GM12873 (cell line): ENCODE measurements at regions not wholly inside any gene's neighbourhood (a gene's known extent, or its start where the extent isn't known, plus 50 kb on each side); places are given as distances from the start of the nearest gene placed in this dataset.

Source experiments
- TF ChIP-seq, protein P1 (sequence below): IDR thresholded peaks from 2 replicates; pipeline ENCODE4 v1.5.1; 2012; ENCODE audit warnings: low read depth, mild to moderate bottlenecking, moderate library complexity, low read length, control low read depth; ENCODE audit not compliant: insufficient read depth; ENCODE audit errors: missing control alignments

DNA sequence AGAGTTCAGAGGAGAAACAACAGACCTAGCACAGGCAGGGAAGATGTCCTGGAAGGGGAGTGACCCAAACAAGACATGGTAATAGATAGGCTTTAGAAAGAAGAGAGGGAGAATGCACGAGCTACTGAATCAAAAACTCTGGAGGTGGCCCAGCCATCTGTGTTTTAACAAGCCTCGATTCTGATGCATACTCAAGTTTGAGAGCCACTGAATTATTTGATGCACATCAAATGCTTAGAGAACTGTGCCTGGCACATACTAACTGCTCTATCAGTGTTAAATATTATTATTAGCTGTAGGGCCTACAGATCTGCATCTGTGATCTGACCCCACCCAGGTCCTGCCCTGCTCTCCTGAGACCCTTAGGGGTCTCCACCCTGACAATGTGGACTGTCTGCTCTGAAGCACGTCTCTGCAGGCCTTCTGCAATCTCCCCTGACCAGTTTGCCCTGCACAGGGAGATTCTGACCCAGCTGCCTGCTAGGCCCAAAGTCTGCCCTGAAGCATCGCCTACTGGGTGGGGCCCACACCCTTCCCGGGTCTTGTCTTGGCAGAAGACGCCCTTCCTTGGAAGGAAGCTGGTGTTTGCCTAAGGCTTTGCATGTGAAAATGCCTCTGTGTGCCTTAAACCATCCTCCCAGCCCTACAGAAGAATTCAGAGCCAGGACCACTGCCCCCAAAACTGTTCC is 201.5 kb upstream of the KLF3 start:
- TF ChIP-seq, protein P1, sequence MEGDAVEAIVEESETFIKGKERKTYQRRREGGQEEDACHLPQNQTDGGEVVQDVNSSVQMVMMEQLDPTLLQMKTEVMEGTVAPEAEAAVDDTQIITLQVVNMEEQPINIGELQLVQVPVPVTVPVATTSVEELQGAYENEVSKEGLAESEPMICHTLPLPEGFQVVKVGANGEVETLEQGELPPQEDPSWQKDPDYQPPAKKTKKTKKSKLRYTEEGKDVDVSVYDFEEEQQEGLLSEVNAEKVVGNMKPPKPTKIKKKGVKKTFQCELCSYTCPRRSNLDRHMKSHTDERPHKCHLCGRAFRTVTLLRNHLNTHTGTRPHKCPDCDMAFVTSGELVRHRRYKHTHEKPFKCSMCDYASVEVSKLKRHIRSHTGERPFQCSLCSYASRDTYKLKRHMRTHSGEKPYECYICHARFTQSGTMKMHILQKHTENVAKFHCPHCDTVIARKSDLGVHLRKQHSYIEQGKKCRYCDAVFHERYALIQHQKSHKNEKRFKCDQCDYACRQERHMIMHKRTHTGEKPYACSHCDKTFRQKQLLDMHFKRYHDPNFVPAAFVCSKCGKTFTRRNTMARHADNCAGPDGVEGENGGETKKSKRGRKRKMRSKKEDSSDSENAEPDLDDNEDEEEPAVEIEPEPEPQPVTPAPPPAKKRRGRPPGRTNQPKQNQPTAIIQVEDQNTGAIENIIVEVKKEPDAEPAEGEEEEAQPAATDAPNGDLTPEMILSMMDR, result no peak

GRCh38 chr4:38463268-38463958 is 200.6 kb upstream of the KLF3 start:
- TF ChIP-seq, protein P1, result no peak

DNA sequence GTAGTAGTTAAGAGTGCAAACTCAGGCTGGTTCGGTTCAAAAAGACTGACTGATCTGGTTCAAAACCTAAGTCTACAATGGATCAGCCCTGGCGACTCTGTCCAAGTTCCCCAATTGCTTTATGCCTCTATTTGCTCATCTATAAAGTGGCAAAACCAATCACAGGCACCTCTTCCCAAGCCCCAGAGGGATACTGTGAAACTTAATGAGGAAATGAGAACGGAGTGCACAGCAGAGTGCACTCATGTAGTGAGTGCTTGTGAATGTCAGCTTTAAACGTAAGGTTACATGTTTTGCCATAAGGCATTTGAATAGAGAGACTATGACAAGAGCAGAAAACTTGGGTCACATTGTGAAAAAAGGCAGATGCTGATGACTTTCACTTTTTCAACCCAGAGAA is 199.7 kb upstream of the KLF3 start:
- TF ChIP-seq, protein P1, result no peak

- TF ChIP-seq, protein P1, result no peak
Measured at GRCh38 chr4:38466401-38466800, 197.6 kb upstream of the KLF3 start.

- TF ChIP-seq, protein P1, result no peak
Measured at GRCh38 chr4:38467296-38467695, 196.7 kb upstream of the KLF3 start.

DNA sequence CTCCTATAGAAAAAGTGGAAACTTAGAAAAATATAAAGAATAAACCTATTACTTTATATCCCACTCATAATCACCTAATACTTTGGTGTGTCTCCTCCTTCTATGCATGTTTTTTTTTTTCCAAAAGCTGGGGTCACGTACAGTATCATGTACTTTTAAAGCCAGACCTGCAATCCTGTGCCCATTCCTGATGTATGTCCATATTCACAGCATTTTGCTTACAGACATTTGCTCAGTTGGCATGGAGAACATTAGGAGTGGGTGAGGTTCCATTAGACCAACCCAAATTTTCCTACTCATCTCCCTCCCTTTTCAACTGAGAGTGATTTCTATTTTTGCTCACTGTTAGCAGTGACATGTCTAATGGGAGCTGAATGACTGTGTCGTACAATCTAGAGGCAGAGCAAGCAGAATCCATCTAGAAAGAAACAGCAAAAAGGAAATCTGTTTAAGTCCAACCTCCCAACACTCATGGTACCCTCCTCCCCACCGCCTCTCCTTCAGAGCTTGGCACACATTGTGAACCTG is 195.6 kb upstream of the KLF3 start:
- TF ChIP-seq, protein P1, result no peak

DNA sequence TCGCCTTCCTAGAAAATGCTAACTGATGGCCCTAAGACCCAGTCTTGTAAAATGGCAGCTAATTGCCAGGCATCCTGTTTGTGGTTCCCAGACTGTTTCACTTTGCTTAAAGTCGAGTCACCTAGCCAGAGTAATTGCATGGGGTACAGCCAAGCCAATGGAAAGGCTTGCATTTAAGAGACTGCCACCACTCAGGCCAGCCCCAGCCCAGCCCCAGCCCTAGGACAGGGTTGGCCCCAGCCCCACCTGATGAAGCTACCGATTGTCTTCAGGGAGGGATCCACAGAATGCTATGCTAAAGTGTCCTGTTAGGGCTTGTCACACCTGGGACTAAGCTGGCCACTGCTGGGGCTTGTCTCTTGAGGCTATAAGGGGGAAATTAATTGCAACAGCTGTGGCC is 194.6 kb upstream of the KLF3 start:
- TF ChIP-seq, protein P1, result no peak
